NCI-H2196 (cell line): ENCODE measurements at regions not wholly inside any gene's neighbourhood (a gene's known extent, or its start where the extent isn't known, plus 50 kb on each side); places are given as distances from the start of the nearest gene placed in this dataset.

ENCODE experiments used
- DNase-seq: peaks from one replicate; lab custom pipeline; 2025; ENCODE audit not compliant: unreplicated experiment; lab: John Stamatoyannopoulos, UW

- DNase-seq, result no peak
Measured at GRCh38 chr22:47457509-47458300, 695.3 kb downstream of the TBC1D22A start.

DNA sequence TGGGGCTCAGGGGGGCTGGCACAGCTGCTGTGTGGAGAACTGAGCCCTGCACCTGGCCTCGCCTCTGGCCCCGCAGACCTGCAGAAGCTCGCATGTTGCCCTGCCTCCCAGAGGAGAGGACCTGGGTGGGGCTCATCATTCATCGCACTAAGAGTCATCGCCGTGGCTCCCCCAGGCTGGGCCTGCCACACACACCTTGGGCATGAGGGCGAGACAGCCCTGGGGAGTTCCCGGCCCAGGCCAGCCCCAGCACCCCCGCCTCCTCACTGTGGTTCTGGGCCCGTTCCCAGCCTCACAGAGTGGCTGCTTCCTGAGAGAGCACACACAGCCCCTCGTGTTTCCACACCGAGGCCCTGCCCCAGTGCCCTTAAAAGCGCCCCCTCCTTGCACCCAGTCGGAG is 694.6 kb downstream of the TBC1D22A start:
- DNase-seq, result no peak

GRCh38 chr22:47456031-47456430 is 693.6 kb downstream of the TBC1D22A start:
- DNase-seq, result no peak

- DNase-seq, result no peak
Measured at GRCh38 chr22:47453049-47453448, 690.6 kb downstream of the TBC1D22A start.

GRCh38 chr22:47452184-47452583 is 689.7 kb downstream of the TBC1D22A start:
- no peak for DNase-seq

DNA sequence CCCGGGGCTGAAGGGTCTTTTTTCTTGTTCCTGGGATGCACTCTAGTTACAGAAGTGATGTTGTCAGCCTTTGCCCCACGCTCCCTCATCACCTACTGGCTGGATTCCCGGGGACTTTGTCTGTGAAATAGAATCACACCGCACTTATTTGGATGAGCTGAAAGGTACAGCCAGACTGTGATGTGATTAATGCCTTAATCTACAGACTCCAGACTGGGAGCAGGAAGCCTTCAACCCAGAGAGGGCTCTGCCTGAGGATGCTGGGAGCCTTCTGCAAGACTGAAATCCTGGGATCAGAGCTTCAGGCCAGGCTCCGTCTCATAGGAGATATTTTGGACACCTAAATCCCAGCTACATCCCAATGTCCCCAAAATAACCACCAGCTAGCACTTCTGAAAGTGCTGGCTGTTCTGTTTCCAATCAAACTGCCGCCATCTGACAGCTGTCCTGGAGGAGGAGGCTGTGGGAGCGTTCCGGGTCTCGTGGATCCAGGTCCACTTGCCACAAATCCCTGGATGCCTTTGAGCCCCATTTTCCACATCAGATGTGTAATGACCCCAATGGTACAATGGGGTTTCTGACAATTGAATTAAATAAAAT is 688.5 kb downstream of the TBC1D22A start:
- no peak for DNase-seq

DNA sequence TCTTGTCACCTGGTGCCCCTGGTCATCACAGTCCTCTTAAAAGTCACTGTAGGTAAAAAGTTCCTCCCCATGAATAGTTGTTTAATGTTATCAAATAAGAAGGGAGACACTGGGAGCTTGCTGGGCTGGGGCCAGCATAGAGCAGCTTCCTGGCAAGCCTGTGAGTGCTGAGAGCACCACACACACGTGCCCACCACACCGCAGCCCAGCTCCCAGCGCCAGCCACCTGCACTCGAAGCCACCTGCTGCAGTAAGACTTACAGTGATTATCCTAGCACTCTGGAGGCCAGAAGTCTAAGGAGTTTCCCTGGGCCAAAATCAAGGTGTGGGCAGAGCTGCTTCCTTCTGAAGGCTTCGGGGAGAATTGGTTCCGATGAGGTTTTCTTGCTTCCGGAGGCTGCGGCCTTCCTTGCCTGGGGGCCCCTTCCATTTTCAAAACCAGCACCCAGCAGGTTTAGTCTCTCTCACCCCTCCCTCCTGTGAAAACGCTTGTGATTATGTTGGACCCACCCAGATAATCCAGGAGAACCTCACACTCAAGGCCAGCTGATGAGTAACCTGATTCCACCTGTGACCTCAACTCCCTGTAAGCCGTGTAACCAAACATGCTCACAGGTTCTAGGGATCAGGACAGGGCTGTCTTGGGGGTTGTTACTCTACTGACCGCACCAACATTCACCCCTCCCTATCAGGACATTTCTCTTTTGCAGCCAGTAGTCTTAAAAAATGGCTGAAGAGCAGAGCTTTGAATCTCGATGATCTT is 687.2 kb downstream of the TBC1D22A start:
- DNase-seq, result no peak

DNA sequence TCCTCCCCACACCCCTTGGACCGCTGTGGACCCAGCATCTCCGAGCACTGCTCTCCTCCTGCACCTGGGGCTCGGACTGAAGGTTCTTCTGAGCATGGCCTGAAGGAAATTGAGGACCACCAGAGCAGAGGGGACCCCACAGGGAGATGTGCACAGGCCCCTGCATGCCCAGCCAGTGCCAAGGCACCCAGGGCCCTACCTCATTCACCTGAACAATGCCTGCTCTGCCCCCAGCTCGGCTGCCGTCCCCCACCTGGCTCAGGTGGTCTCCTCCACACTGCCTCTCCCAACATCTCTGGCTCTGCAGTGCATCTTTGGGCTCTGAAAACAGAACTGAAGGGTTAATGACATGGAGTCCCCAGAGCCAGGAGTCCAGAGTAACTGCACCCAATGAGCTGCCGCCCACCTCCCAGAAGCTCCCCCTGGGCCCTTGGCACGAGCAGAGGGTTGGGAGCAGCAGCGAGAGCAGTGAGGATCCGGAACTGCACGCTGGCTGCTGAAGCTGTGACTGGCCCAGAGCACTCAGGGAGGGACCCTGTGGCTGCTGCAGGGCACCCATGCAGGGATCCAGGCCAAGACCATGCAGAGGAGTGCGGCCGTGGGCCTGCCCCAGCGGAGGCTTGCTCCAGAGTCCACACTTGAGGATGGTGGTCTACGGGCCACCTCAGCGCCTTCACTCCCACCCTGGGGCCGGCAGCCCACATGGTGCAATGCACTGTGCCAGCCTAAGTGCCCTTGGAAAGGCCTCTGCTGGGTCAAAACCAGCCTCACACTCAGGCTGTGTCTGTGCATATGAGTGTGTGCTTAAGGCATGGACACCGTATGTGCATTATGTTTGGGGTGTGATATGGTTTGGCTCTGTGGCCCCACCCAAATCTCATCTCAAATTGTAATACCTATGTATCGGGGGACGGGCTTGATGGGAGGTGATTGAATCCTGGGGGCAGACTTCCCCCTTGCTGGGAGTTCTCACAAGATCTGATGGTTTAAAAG is 686.1 kb downstream of the TBC1D22A start:
- no peak for DNase-seq

- no peak for DNase-seq
Measured at GRCh38 chr22:47446821-47447810, 684.7 kb downstream of the TBC1D22A start.

DNA sequence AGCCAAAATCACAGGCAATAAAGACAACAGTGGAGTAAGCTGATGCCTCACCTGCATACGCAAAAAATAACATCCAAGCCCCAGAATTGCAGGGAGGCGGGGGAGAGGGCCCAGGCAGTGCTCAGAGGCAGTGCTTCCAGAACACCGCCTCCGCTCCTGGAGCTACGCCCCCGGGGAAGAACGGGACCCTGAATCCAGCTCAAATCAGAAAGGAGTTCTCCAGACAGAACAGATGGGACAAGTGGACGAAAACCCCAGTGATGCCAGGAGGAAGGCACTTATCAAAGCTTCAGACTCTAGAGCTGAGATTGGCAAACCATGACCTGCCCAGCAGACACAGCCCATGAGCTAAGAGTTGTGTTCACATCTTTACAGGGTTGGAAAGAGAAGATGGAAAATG is 683.9 kb downstream of the TBC1D22A start:
- no peak for DNase-seq

- no peak for DNase-seq
Measured at GRCh38 chr22:47445716-47446290, 683.4 kb downstream of the TBC1D22A start.

DNA sequence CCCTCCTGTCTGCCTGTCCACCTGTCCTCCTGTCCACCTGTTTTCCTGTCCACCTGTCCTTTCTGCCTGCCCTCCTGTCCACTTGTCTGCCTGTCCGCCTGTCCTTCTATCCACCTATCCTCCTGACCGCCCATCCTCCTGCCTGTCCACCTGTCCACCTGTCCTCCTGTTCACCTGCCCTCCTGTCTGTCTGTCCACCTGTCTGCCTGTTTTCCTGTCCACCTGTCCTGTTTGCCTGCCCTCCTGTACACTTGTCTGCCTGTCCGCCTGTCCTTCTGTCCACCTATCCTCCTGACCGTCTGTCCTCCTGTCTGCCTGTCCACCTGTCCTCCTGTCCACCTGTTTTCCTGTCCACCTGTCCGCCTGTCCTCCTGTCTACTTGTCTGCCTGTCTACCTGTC is 682.8 kb downstream of the TBC1D22A start:
- DNase-seq, result no peak

DNA sequence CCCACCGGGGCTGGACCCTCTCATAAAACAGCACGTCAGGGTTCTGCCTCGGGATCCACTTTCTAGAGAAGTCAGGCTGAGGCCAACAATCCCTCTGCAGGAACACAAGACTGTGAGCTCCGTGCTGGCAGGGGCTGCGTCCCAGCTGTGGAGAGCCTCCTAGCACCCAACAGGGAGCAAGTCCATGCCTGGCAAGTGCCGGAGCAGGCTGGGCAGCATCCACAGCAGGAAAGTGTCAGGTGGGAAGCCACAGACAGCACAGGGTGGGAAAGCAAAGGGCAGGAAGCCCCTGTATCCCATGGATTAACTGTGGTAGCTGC is 682.3 kb downstream of the TBC1D22A start:
- no peak for DNase-seq

- no peak for DNase-seq
Measured at GRCh38 chr22:47443836-47444745, 681.6 kb downstream of the TBC1D22A start.

- DNase-seq, result no peak
Measured at GRCh38 chr22:47442821-47443220, 680.4 kb downstream of the TBC1D22A start.

GRCh38 chr22:47439643-47440265 is 677.3 kb downstream of the TBC1D22A start:
- no peak for DNase-seq

- no peak for DNase-seq
Measured at GRCh38 chr22:47437636-47438035, 675.2 kb downstream of the TBC1D22A start.

DNA sequence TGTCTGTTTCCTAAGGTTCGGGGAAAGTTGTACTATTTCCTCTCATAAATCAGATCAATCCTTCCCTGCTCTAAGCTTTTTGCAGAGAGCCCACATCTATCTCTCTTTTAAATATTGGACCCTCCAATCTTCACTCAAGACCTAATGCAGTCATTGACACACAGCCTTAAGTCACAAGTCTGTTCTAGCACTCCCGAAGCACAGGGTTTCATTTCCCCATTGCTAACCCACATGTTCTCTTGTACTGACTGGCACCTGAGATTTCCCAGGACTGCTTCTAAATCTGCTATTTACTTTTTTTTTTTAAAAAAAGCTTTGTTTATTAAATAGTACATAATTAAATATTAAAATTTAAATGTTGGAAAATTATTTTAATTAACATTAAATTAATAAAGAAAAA is 674.7 kb downstream of the TBC1D22A start:
- DNase-seq, result no peak
